Hepatocyte (in vitro differentiated cells): ENCODE measurements at regions not wholly inside any gene's neighbourhood (a gene's known extent, or its start where the extent isn't known, plus 50 kb on each side); places are given as distances from the start of the nearest gene placed in this dataset.

ENCODE experiments used
- CTCF ChIP-seq: fragments of 200-600 bp; sonication (generic); IDR thresholded peaks from 2 replicates; pipeline ENCODE4 v1.5.1; 2016; ENCODE audit warnings: antibody characterized with exemption, mild to moderate bottlenecking; ENCODE audit not compliant: poor library complexity
- EZH2 ChIP-seq: fragments of 200-600 bp; sonication (generic); IDR thresholded peaks from 2 replicates; pipeline ENCODE4 v1.6.1; 2016; ENCODE audit warnings: antibody characterized with exemption, mild to moderate bottlenecking, borderline replicate concordance

- TF ChIP-seq CTCF (no peak), EZH2 (no peak)
These were observed 134.8 kb downstream of the SETD4 start for GRCh38 chr21:35925497-35925896.
